HG02840 (cell line): ENCODE measurements at regions not wholly inside any gene's neighbourhood (a gene's known extent, or its start where the extent isn't known, plus 50 kb on each side); places are given as distances from the start of the nearest gene placed in this dataset.

Source experiments
- ATAC-seq: cut with Tn5 transposase; IDR thresholded peaks from one replicate; pipeline ENCODE4 v1.9.1; 2021; ENCODE audit warnings: mild to moderate bottlenecking, moderate library complexity, moderate number of reproducible peaks; ENCODE audit not compliant: unreplicated experiment, low FRiP score

GRCh38 chr3:182597621-182598041 is 195.7 kb upstream of the ATP11B start:
- ATAC-seq, result no peak

- ATAC-seq, result no peak
Observed at GRCh38 chr3:182601597-182601996, 191.7 kb upstream of the ATP11B start.

GRCh38 chr3:182603501-182603900 is 189.8 kb upstream of the ATP11B start:
- no peak for ATAC-seq

GRCh38 chr3:182605882-182606611 is 187.3 kb upstream of the ATP11B start:
- no peak for ATAC-seq

GRCh38 chr3:182606905-182607504 is 186.3 kb upstream of the ATP11B start:
- no peak for ATAC-seq

- ATAC-seq, result no peak
Observed at GRCh38 chr3:182608832-182609231, 184.5 kb upstream of the ATP11B start.

GRCh38 chr3:182609575-182610156 is 183.6 kb upstream of the ATP11B start:
- no peak for ATAC-seq

- no peak for ATAC-seq
Observed at GRCh38 chr3:182612332-182612731, 181.0 kb upstream of the ATP11B start.

GRCh38 chr3:182617500-182617899 is 175.8 kb upstream of the ATP11B start:
- ATAC-seq, result no peak

- ATAC-seq, result no peak
Observed at GRCh38 chr3:182618085-182618732, 175.1 kb upstream of the ATP11B start.

- ATAC-seq, result no peak
Observed at GRCh38 chr3:182618981-182619591, 174.2 kb upstream of the ATP11B start.

- ATAC-seq, result no peak
Observed at GRCh38 chr3:182620723-182621434, 172.4 kb upstream of the ATP11B start.

- no peak for ATAC-seq
Observed at GRCh38 chr3:182621435-182622240, 171.7 kb upstream of the ATP11B start.

GRCh38 chr3:182622241-182622545 is 171.1 kb upstream of the ATP11B start:
- no peak for ATAC-seq

- ATAC-seq, result no peak
Observed at GRCh38 chr3:182626484-182627467, 166.5 kb upstream of the ATP11B start.

- ATAC-seq, result no peak
Observed at GRCh38 chr3:182628531-182628930, 164.8 kb upstream of the ATP11B start.

GRCh38 chr3:182629521-182629920 is 163.8 kb upstream of the ATP11B start:
- ATAC-seq, result no peak
